Calu3 (cell line): ENCODE measurements at regions not wholly inside any gene's neighbourhood (a gene's known extent, or its start where the extent isn't known, plus 50 kb on each side); places are given as distances from the start of the nearest gene placed in this dataset.

ENCODE experiments used
- BruUV-seq: library from RNA; stranded (reverse); fragments of 400-500 nt; replicated peaks from 2 replicates; lab custom pipeline; 2021; lab: Mats Ljungman, UMichigan
- CTCF ChIA-PET: fragments of 300-600 bp; sonication (Branson Sonifier 250); formaldehyde crosslinking; loops from one replicate; lab custom pipeline; 2022; ENCODE audit warnings: antibody characterized with exemption; lab: Charles Lee
- DNase-seq: peaks from one replicate; pipeline ENCODE4 v3.0.0; 2022
- H3K27ac Mint-ChIP-seq: one replicate; pipeline ENCODE4 v1.8.0; 2022; ENCODE audit warnings: mixed read lengths; ENCODE audit not compliant: unreplicated experiment
- H3K27me3 Mint-ChIP-seq: one replicate; pipeline ENCODE4 v1.8.0; 2022; ENCODE audit warnings: mixed read lengths; ENCODE audit not compliant: unreplicated experiment
- H3K36me3 Mint-ChIP-seq: one replicate; pipeline ENCODE4 v1.8.0; 2022; ENCODE audit warnings: mild to moderate bottlenecking, moderate library complexity, mixed read lengths; ENCODE audit not compliant: insufficient read depth, unreplicated experiment
- H3K4me1 Mint-ChIP-seq: one replicate; pipeline ENCODE4 v1.8.0; 2022; ENCODE audit warnings: mild to moderate bottlenecking, low read depth, mixed read lengths; ENCODE audit not compliant: unreplicated experiment
- H3K4me3 Mint-ChIP-seq: one replicate; pipeline ENCODE4 v1.8.0; 2022; ENCODE audit warnings: mild to moderate bottlenecking, low read depth, moderate library complexity, mixed read lengths; ENCODE audit not compliant: unreplicated experiment
- H3K9me3 Mint-ChIP-seq: one replicate; pipeline ENCODE4 v1.8.0; 2022; ENCODE audit warnings: low read depth, mixed read lengths; ENCODE audit not compliant: unreplicated experiment
- intact Hi-C: fragments of 100-400 bp; cut with micrococcal nuclease; formaldehyde crosslinking; loops from one replicate; pipeline ENCODE4 v1.10.0; 2022; ENCODE audit not compliant: unreplicated experiment
- TF ChIP-seq, protein P1 (sequence below): fragments of 200-600 bp; IDR thresholded peaks from one replicate; pipeline ENCODE4 v1.8.0; 2022; ENCODE audit warnings: antibody characterized with exemption; ENCODE audit not compliant: unreplicated experiment

- H3K4me1 Mint-ChIP-seq = no peaks in the 10 kb centered on the region
- no peaks in the 10 kb centered on the region for H3K36me3 Mint-ChIP-seq
- no peak overlapping the region for H3K4me3 Mint-ChIP-seq
- no TSS peak for BruUV-seq
- TF ChIP-seq, protein P1, sequence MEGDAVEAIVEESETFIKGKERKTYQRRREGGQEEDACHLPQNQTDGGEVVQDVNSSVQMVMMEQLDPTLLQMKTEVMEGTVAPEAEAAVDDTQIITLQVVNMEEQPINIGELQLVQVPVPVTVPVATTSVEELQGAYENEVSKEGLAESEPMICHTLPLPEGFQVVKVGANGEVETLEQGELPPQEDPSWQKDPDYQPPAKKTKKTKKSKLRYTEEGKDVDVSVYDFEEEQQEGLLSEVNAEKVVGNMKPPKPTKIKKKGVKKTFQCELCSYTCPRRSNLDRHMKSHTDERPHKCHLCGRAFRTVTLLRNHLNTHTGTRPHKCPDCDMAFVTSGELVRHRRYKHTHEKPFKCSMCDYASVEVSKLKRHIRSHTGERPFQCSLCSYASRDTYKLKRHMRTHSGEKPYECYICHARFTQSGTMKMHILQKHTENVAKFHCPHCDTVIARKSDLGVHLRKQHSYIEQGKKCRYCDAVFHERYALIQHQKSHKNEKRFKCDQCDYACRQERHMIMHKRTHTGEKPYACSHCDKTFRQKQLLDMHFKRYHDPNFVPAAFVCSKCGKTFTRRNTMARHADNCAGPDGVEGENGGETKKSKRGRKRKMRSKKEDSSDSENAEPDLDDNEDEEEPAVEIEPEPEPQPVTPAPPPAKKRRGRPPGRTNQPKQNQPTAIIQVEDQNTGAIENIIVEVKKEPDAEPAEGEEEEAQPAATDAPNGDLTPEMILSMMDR = no peak
- no peak for DNase-seq
- peaks cover 7% of the 10 kb centered on the region for H3K9me3 Mint-ChIP-seq
- CTCF ChIA-PET = no interaction called here
- H3K27me3 Mint-ChIP-seq = no peaks in the 10 kb centered on the region
- H3K27ac Mint-ChIP-seq = no peak overlapping the region
- intact Hi-C loops = no loop called here
These were observed 78.9 kb upstream of the TTC14 start for GRCh38 chr3:180523040-180523439.

DNA sequence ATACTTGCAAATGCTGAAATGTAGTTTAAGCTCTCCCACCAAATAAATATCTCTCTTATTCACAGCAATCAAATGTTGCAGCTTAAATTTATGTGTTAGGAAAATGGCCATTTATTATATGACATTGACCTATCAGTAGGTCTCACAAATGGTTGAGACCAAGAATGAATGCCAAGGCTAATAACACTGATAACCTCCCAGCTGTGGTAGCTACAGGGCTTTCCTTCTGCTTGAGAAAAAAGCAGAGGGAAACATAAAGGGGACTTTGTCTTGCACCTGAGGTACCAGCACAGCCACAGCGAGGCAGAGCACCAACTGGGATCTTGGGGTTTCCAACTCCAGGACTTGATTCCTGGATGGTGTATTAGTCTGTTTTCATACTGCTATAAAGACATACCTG is 73.1 kb upstream of the TTC14 start:
- no peak for DNase-seq
- no peaks in the 10 kb centered on the region for H3K27me3 Mint-ChIP-seq
- H3K36me3 Mint-ChIP-seq = no peaks in the 10 kb centered on the region
- H3K4me3 Mint-ChIP-seq = no peak overlapping the region
- BruUV-seq = no TSS peak
- H3K9me3 Mint-ChIP-seq = peaks cover 4% of the 10 kb centered on the region
- no peaks in the 10 kb centered on the region for H3K4me1 Mint-ChIP-seq
- CTCF ChIA-PET = no interaction called here
- no peak overlapping the region for H3K27ac Mint-ChIP-seq
- TF ChIP-seq, protein P1 = no peak
- intact Hi-C loops = no loop called here

- Mint-ChIP-seq H3K4me1 (no peaks in the 10 kb centered on the region), H3K9me3 (peaks cover 3% of the 10 kb centered on the region), H3K36me3 (no peaks in the 10 kb centered on the region), H3K27ac (no peak overlapping the region), H3K27me3 (no peaks in the 10 kb centered on the region), H3K4me3 (no peak overlapping the region)
- CTCF ChIA-PET = no interaction called here
- intact Hi-C loops = loop anchor here (5.0 kb wide), 1 partner anchor 533 kb away; no protein-coding TSS in a partner anchor
- TF ChIP-seq, protein P1 = no peak
- DNase-seq = no peak
- BruUV-seq = no TSS peak
These were observed 72.2 kb upstream of the TTC14 start for GRCh38 chr3:180529778-180530177.

DNA sequence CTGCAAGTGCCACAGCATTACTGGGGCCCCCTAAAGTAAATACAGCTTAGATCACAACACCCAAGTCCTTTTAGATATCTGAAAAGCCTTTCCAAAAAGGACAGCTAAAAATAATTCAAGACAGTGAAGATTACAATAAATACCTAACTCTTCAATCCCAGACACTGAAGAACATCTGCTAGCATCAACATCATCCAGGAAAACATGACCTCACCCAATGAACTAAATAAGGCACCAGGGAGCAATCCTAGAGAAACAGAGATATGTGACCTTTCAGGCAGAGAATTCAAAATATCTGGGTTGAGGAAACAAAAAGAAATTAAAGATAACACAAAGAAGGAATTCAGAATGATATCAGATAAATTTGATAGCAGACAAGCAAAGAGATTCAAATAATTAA is 71.7 kb upstream of the TTC14 start:
- DNase-seq = no peak
- Mint-ChIP-seq H3K27ac (no peak overlapping the region), H3K9me3 (peaks cover 3% of the 10 kb centered on the region), H3K4me1 (no peaks in the 10 kb centered on the region), H3K27me3 (no peaks in the 10 kb centered on the region), H3K36me3 (no peaks in the 10 kb centered on the region), H3K4me3 (no peak overlapping the region)
- TF ChIP-seq, protein P1 = no peak
- intact Hi-C loops = loop anchor here (5.0 kb wide), 1 partner anchor 532 kb away; no protein-coding TSS in a partner anchor
- BruUV-seq = no TSS peak
- CTCF ChIA-PET = interaction anchor here (1.3 kb wide), 1 partner anchor 21 kb away, joined by 3 read pairs; no protein-coding TSS in a partner anchor
